Panc1 (cell line): ENCODE measurements at regions not wholly inside any gene's neighbourhood (a gene's known extent, or its start where the extent isn't known, plus 50 kb on each side); places are given as distances from the start of the nearest gene placed in this dataset.

Source experiments
- ATAC-seq: fragments of 200-7000 bp; cut with Tn5 transposase; 2 replicates; pipeline ENCODE4 v1.9.1; 2020; ENCODE audit warnings: mild to moderate bottlenecking, moderate library complexity
- BruUV-seq: library from RNA; stranded (reverse); fragments of 400-500 nt; replicated peaks from 2 replicates; lab custom pipeline; 2021; lab: Mats Ljungman, UMichigan
- CTCF ChIA-PET: fragments of 300-600 bp; sonication (Branson Sonifier 250); formaldehyde crosslinking; loops from one replicate; lab custom pipeline; 2022; ENCODE audit warnings: antibody characterized with exemption; lab: Charles Lee
- POLR2A ChIA-PET: fragments of 300-600 bp; sonication (Branson Sonifier 250); formaldehyde crosslinking; loops from one replicate; lab custom pipeline; 2022; ENCODE audit warnings: antibody characterized with exemption; lab: Charles Lee
- DNase-seq: peaks from one replicate; pipeline ENCODE4 v3.0.0-alpha.2; 2010; ENCODE audit warnings: low read depth, low spot score
- H3K27ac ChIP-seq: 2 replicates; pipeline ENCODE4 v1.5.1; 2011; ENCODE audit warnings: mild to moderate bottlenecking, low read length, inconsistent platforms
- H3K27me3 ChIP-seq: fragments of 200-500 bp; sonication (Bioruptor generic); 2 replicates; pipeline ENCODE4 v1.6.0; 2014; ENCODE audit warnings: low read length, inconsistent platforms; ENCODE audit not compliant: control insufficient read depth, insufficient read depth
- H3K36me3 ChIP-seq: fragments of 200-500 bp; sonication (Bioruptor generic); 2 replicates; pipeline ENCODE4 v1.5.1; 2014; ENCODE audit warnings: inconsistent platforms, mild to moderate bottlenecking, low read length, moderate library complexity; ENCODE audit not compliant: control insufficient read depth, insufficient read depth
- H3K4me1 ChIP-seq: 2 replicates; pipeline ENCODE4 v1.5.1; 2011; ENCODE audit warnings: inconsistent platforms, mild to moderate bottlenecking, low read length, moderate library complexity; ENCODE audit not compliant: control insufficient read depth, insufficient read depth
- H3K4me3 ChIP-seq, 2 experiments: 2 replicates each; pipeline ENCODE4 v1.5.1; 2011 to 2012; ENCODE audit warnings: low read depth in 2 of 2, low read length in 2 of 2, mild to moderate bottlenecking in 2 of 2, inconsistent platforms in 1 of 2, moderate library complexity in 1 of 2
- H3K9me3 ChIP-seq: fragments of 200-500 bp; sonication (Bioruptor generic); 2 replicates; pipeline ENCODE4 v1.5.1; 2014; ENCODE audit warnings: low read depth, mild to moderate bottlenecking, inconsistent platforms, low read length, moderate library complexity; ENCODE audit not compliant: control insufficient read depth, insufficient read depth
- CTCF ChIP-seq: fragments of 450-650 bp; IDR thresholded peaks from 2 replicates; pipeline ENCODE4 v1.5.1; 2017; ENCODE audit warnings: mild to moderate bottlenecking
- POLR2AphosphoS5 ChIP-seq: IDR thresholded peaks from 2 replicates; pipeline ENCODE4 v1.6.1; 2012; ENCODE audit warnings: mild to moderate bottlenecking, low read depth, low read length, moderate library complexity
- REST ChIP-seq, 2 experiments: IDR thresholded peaks; 2 replicates each; pipeline ENCODE4 v1.6.1; 2011 to 2012; ENCODE audit warnings: low read depth in 2 of 2, control low read depth in 1 of 2, low read length in 1 of 2, mild to moderate bottlenecking in 1 of 2, moderate library complexity in 1 of 2; ENCODE audit not compliant: insufficient read depth in 1 of 2
- SIN3A ChIP-seq: IDR thresholded peaks from 2 replicates; pipeline ENCODE4 v1.6.1; 2012; ENCODE audit warnings: low read depth, mild to moderate bottlenecking, low read length, moderate library complexity, borderline replicate concordance; ENCODE audit not compliant: insufficient read depth
- TCF7L2 ChIP-seq: IDR thresholded peaks from 2 replicates; pipeline ENCODE4 v1.6.1; 2011; ENCODE audit warnings: mild to moderate bottlenecking, low read depth, low read length, inconsistent platforms
- in situ Hi-C: cut with HindIII; loops from 2 replicates; pipeline ENCODE4 v1.10.0; 2016; ENCODE audit warnings: low sequenced_read_pairs, low pct_unique_long_range_greater_than_20kb
- intact Hi-C: fragments of 100-400 bp; cut with micrococcal nuclease; formaldehyde crosslinking; loops from one replicate; pipeline ENCODE4 v1.10.0; 2022; ENCODE audit not compliant: unreplicated experiment

GRCh38 chr12:88805286-88805685, 225.0 kb upstream of the KITLG start:
- no TSS peak for BruUV-seq
- intact Hi-C loops, result no loop called here
- ATAC-seq, result no peak

GRCh38 chr12:88802096-88802706, 221.9 kb upstream of the KITLG start:
- ATAC-seq (no peak), DNase-seq (no peak)
- TF ChIP-seq POLR2AphosphoS5 (no peak), REST (IDR thresholded peaks at IDR 0.05; ENCODE audit: insufficient read depth in 1 of 2, low read depth in 2 of 2, low read length in 1 of 2) (no peak), TCF7L2 (no peak), CTCF (no peak), SIN3A (no peak)
- intact Hi-C loops (no loop called here), in situ Hi-C loops (no loop called here)
- no peak overlapping the region for H3K27ac ChIP-seq
- H3K4me3 ChIP-seq, result no peak overlapping the region
- CTCF ChIA-PET, result no interaction called here
- POLR2A ChIA-PET, result no interaction called here
- no peaks in the 10 kb centered on the region for H3K4me1 ChIP-seq
- no TSS peak for BruUV-seq
- H3K9me3 ChIP-seq, result no peaks in the 10 kb centered on the region
- no peaks in the 10 kb centered on the region for H3K27me3 ChIP-seq
- H3K36me3 ChIP-seq, result no peaks in the 10 kb centered on the region

More at GRCh38 chr12:88805286-88805685, 225.0 kb upstream of the KITLG start:
- in situ Hi-C loops, result no loop called here
- no peaks in the 10 kb centered on the region for H3K9me3 ChIP-seq
- no peaks in the 10 kb centered on the region for H3K4me1 ChIP-seq
- H3K4me3 ChIP-seq, result no peak overlapping the region
- no peaks in the 10 kb centered on the region for H3K36me3 ChIP-seq
- TF ChIP-seq TCF7L2 (no peak), SIN3A (no peak), CTCF (no peak), REST (IDR thresholded peaks at IDR 0.05; ENCODE audit: insufficient read depth in 1 of 2, low read depth in 2 of 2, low read length in 1 of 2) (no peak), POLR2AphosphoS5 (no peak)
- ChIA-PET POLR2A (no interaction called here), CTCF (no interaction called here)
- no peak for DNase-seq
- no peak overlapping the region for H3K27ac ChIP-seq
- H3K27me3 ChIP-seq, result no peaks in the 10 kb centered on the region
